Endothelial cell of umbilical vein (primary cell): ENCODE measurements at regions not wholly inside any gene's neighbourhood (a gene's known extent, or its start where the extent isn't known, plus 50 kb on each side); places are given as distances from the start of the nearest gene placed in this dataset.

Experiments used
- BruUV-seq: library from RNA; stranded (reverse); fragments of 400-500 nt; replicated peaks from 2 replicates; lab custom pipeline; 2021; lab: Mats Ljungman, UMichigan
- CTCF ChIA-PET: fragments of 300-600, 350-600 bp; sonication (Branson Sonifier 250); formaldehyde crosslinking; loops from one replicate; lab custom pipeline; 2021; ENCODE audit warnings: antibody characterized with exemption, inconsistent platforms; lab: Charles Lee
- POLR2A ChIA-PET: fragments of 300-600, 350-600 bp; sonication (Branson Sonifier 250); formaldehyde crosslinking; loops from one replicate; lab custom pipeline; 2021; ENCODE audit warnings: antibody characterized with exemption, inconsistent platforms; lab: Charles Lee
- DNase-seq: peaks from one replicate; pipeline ENCODE4 v3.0.0-alpha.2; 2011; ENCODE audit warnings: low read depth, low spot score
- FAIRE-seq: peaks from 2 replicates; lab custom pipeline; 2011; peaks lifted over from hg19 to GRCh38; lab: Jason Lieb, UNC
- H2AFZ ChIP-seq: 2 replicates; pipeline ENCODE4 v1.6.0; 2012; ENCODE audit warnings: low read depth, low read length, control low read depth, inconsistent platforms
- H3K27ac ChIP-seq: 2 replicates; pipeline ENCODE4 v1.5.1; 2011; ENCODE audit warnings: low read depth, mild to moderate bottlenecking, control low read depth, low read length, moderate library complexity; ENCODE audit not compliant: insufficient read depth
- H3K27me3 ChIP-seq, 2 experiments: 2 replicates each; pipeline versions ENCODE4 v1.6.0 to v1.6.1; 2011; ENCODE audit warnings: low read length in 2 of 2, mixed read lengths in 1 of 2; ENCODE audit not compliant: control insufficient read depth in 2 of 2, insufficient read depth in 2 of 2
- H3K36me3 ChIP-seq, 2 experiments: 2 replicates in 1 of 2; 3 replicates in 1 of 2; pipeline ENCODE4 v1.5.1; 2011; ENCODE audit warnings: low read length in 2 of 2, mild to moderate bottlenecking in 1 of 2, moderate library complexity in 1 of 2; ENCODE audit not compliant: control insufficient read depth in 2 of 2, insufficient read depth in 2 of 2; ENCODE audit errors: extremely low read depth in 1 of 2
- H3K4me1 ChIP-seq: 3 replicates; pipeline ENCODE4 v1.5.1; 2011; ENCODE audit warnings: mild to moderate bottlenecking, low read length; ENCODE audit not compliant: control insufficient read depth, insufficient read depth; ENCODE audit errors: extremely low read depth
- H3K4me2 ChIP-seq: 2 replicates; pipeline ENCODE4 v1.6.1; 2011; ENCODE audit warnings: low read length, control low read depth, mixed read lengths; ENCODE audit not compliant: insufficient read depth
- H3K4me3 ChIP-seq, 3 experiments: fragments of 200-600 bp in 1 of 3; sonication (generic), shearing (Covaris generic) in 1 of 3; replicated peaks in 1 of 3; 2 replicates each; pipeline ENCODE4 v1.5.1; 2011 to 2016; ENCODE audit warnings: control low read depth in 3 of 3, low read length in 3 of 3, mild to moderate bottlenecking in 2 of 3, inconsistent platforms in 1 of 3, low read depth in 1 of 3, moderate library complexity in 1 of 3; ENCODE audit not compliant: insufficient read depth in 1 of 3
- H3K79me2 ChIP-seq: 2 replicates; pipeline ENCODE4 v1.6.0; 2012; ENCODE audit warnings: low read length, inconsistent platforms; ENCODE audit not compliant: control insufficient read depth, insufficient read depth
- H3K9ac ChIP-seq: replicated peaks from 2 replicates; pipeline ENCODE3; 2011; ENCODE audit warnings: low read length, control low read depth; ENCODE audit not compliant: insufficient read depth; ENCODE audit errors: extremely low read depth
- H3K9me1 ChIP-seq: replicated peaks from 3 replicates; pipeline ENCODE4 v1.6.0; 2011; ENCODE audit warnings: mild to moderate bottlenecking, low read length; ENCODE audit not compliant: control insufficient read depth, insufficient read depth; ENCODE audit errors: extremely low read depth
- H3K9me3 ChIP-seq: replicated peaks from 2 replicates; pipeline ENCODE4 v1.5.1; 2012; ENCODE audit warnings: low read length, inconsistent platforms; ENCODE audit not compliant: control insufficient read depth, insufficient read depth
- H4K20me1 ChIP-seq: replicated peaks from 2 replicates; pipeline ENCODE3; 2011; ENCODE audit warnings: mild to moderate bottlenecking, low read length; ENCODE audit not compliant: control insufficient read depth, insufficient read depth; ENCODE audit errors: extremely low read depth
- CTCF ChIP-seq, 2 donors: IDR thresholded peaks; 1 replicate in 1 of 2; 2 replicates in 1 of 2; pipeline ENCODE4 v1.5.1; 2011; ENCODE audit warnings: low read length in 2 of 2, mild to moderate bottlenecking in 2 of 2, moderate library complexity in 2 of 2, control low read depth in 1 of 2, inconsistent platforms in 1 of 2, low read depth in 1 of 2; ENCODE audit not compliant: insufficient read depth in 1 of 2; ENCODE audit errors: extremely low read depth in 1 of 2
- EZH2 ChIP-seq: IDR thresholded peaks from 2 replicates; pipeline ENCODE4 v1.6.1; 2012; ENCODE audit warnings: borderline replicate concordance, low read depth, mild to moderate bottlenecking, moderate library complexity, low read length, inconsistent platforms; ENCODE audit not compliant: severe bottlenecking
- FOS ChIP-seq: IDR thresholded peaks from 2 replicates; pipeline ENCODE4 v1.6.1; 2011; ENCODE audit warnings: mild to moderate bottlenecking, low read length, moderate library complexity, borderline replicate concordance; ENCODE audit not compliant: insufficient read depth
- GATA2 ChIP-seq: IDR thresholded peaks from 2 replicates; pipeline ENCODE4 v1.7.0; 2011; ENCODE audit warnings: low read depth, mild to moderate bottlenecking, moderate library complexity, mixed read lengths, low read length; ENCODE audit not compliant: insufficient read length, insufficient read depth
- JUN ChIP-seq: IDR thresholded peaks from 2 replicates; pipeline ENCODE4 v1.6.1; 2011; ENCODE audit warnings: borderline replicate concordance, low read depth; ENCODE audit not compliant: insufficient read length, insufficient read depth
- MYC ChIP-seq: IDR thresholded peaks from one replicate; pipeline ENCODE4 v1.6.1; 2011; ENCODE audit warnings: mild to moderate bottlenecking, low read depth, low read length
- POLR2A ChIP-seq: IDR thresholded peaks from 2 replicates; pipeline ENCODE4 v1.6.1; 2012; ENCODE audit warnings: low read depth, mild to moderate bottlenecking, control low read depth, low read length
- POLR2AphosphoS5 ChIP-seq: IDR thresholded peaks from 2 replicates; pipeline ENCODE4 v1.6.1; 2012; ENCODE audit warnings: low read depth, mild to moderate bottlenecking, control low read depth, low read length, moderate library complexity; ENCODE audit not compliant: insufficient read depth
- dilution Hi-C: fragments of 300-500 bp; cut with MboI; formaldehyde crosslinking; loops from one replicate; pipeline ENCODE4 v1.15.0; 2019; ENCODE audit warnings: low sequenced_read_pairs; ENCODE audit not compliant: extremely low pct_ligation_motif_present
- intact Hi-C: fragments of 100-400 bp; cut with micrococcal nuclease; formaldehyde crosslinking; loops from one replicate; pipeline ENCODE4 v1.10.0; 2022
- TF ChIP-seq, protein P1 (sequence below): IDR thresholded peaks from 2 replicates; pipeline ENCODE4 v1.6.1; 2011; ENCODE audit not compliant: insufficient read depth, insufficient read length

DNA sequence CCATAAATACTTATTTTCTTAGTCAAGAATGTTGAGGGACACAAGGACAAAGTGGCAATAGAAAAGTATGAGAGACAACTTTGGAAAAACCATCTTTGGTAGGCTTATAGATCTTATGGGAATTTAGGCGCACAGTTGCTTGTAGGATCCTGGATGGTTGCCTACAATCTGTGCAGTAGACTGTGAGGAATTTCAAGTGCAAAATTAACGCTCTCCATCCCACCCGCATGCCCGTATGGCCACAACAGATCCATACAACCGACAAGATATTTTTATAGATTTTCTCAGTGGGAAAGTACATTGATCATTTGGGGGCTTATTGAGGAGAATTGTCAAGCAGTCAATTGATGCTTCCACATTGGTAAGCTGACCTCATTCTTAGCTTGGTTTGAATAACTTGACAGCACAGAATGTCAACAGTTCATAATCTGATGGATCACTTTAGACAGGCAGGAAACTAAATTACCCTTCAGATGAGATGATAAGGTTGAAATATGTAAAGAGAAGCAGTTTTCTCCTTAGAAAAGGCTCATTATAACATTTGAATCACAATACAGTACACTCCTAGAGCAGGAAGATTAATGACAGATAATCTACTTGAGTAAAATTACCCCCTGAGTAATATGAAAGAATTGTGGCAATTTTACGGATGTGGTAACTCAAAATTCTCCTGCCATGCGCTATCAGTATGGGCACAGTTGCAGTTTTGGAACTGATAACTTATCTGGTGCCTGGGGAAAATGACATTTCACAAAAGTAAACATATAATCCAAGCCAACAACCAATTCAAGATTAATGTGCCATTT is 479.7 kb downstream of the KIF20B start:
- no peak overlapping the region for H3K4me2 ChIP-seq
- H3K79me2 ChIP-seq, result no peaks in the 10 kb centered on the region
- no peak for DNase-seq
- no peaks in the 10 kb centered on the region for H3K36me3 ChIP-seq
- H3K9ac ChIP-seq, result no peak overlapping the region
- ChIA-PET POLR2A (no interaction called here), CTCF (no interaction called here)
- dilution Hi-C loops (no loop called here), intact Hi-C loops (no loop called here)
- BruUV-seq, result no TSS peak
- no peak for FAIRE-seq
- no peaks in the 10 kb centered on the region for H3K4me1 ChIP-seq
- H3K27ac ChIP-seq, result no peak overlapping the region
- H4K20me1 ChIP-seq, result no peaks in the 10 kb centered on the region
- no peaks in the 10 kb centered on the region for H3K27me3 ChIP-seq
- no peak overlapping the region for H2AFZ ChIP-seq
- H3K9me1 ChIP-seq, result no peaks in the 10 kb centered on the region
- no peaks in the 10 kb centered on the region for H3K9me3 ChIP-seq
- TF ChIP-seq, protein P1, sequence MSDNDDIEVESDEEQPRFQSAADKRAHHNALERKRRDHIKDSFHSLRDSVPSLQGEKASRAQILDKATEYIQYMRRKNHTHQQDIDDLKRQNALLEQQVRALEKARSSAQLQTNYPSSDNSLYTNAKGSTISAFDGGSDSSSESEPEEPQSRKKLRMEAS, result no peak
- TF ChIP-seq MYC (no peak), JUN (no peak), EZH2 (no peak), POLR2AphosphoS5 (no peak), POLR2A (no peak), FOS (no peak), CTCF (IDR thresholded peaks at IDR 0.05; ENCODE audit: extremely low read depth in 1 of 2, insufficient read depth in 1 of 2, low read depth in 1 of 2, low read length in 2 of 2) (no peak), GATA2 (no peak)
- no peak overlapping the region for H3K4me3 ChIP-seq
